T47D (cell line): ENCODE measurements at regions not wholly inside any gene's neighbourhood (a gene's known extent, or its start where the extent isn't known, plus 50 kb on each side); places are given as distances from the start of the nearest gene placed in this dataset.
A peak's percentile ranks its signal among the peaks of the same experiment; 100 is the strongest.
"Not testable (repeated sequence)": the region's sequence is repeated elsewhere in the genome, so short reads cannot be mapped to it uniquely, and the experiment has no call there.

ENCODE experiments used
- DNase-seq, 2 experiments: peaks; one replicate each; pipeline versions ENCODE4 v3.0.0 to v3.0.0-alpha.2; 2011 to 2012; ENCODE audit warnings: low read depth in 1 of 2, low spot score in 1 of 2
- JUND ChIP-seq: IDR thresholded peaks from 2 replicates; pipeline ENCODE4 v1.6.1; 2012; ENCODE audit warnings: low read depth
- in situ Hi-C: cut with HindIII; loops from 2 replicates; pipeline ENCODE4 v1.10.0; 2016; ENCODE audit warnings: low sequenced_read_pairs, low pct_unique_long_range_greater_than_20kb

DNA sequence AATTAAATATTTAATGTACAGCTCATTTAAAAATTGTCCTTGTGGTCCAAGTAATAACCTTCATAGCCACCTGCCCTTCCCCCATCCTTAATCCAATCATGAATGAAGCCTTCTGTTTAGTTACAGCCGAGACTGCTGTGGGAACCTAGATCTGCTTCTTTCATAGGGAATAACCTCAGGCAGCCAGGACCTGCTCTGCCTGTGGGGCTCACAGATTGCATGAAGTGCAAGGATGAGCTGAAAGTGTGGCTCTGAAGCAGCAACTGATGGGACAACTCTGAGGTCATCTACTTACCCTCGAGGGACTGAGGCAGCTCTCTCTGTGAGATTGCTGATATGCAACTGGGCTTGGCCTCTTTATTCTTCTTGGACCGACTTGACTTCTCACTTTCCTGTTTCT, 169.8 kb downstream of the POTEB3 start:
- in situ Hi-C loops = no loop called here
- TF ChIP-seq JUND = no peak
- DNase-seq = no peak

DNA sequence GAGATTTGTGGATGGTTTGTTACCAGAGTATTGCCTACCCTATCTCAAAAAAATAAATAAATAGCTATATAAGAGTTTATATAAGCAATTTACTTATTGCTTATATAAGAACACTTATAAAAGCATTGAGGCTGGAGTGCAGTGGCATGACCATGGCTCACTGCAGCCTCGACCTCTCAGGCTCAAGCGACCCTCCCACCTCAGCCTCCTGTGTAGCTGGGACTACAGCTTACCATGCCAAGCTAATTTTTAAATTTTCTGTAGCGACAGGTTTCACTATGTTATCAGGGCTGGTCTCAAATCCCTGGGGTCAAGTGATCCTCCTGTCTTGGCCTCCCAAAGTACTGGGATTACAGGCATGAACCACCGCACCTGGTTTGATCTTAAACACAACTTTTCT, 170.6 kb downstream of the POTEB3 start:
- DNase-seq, in situ Hi-C loops: not testable (repeated sequence)

DNA sequence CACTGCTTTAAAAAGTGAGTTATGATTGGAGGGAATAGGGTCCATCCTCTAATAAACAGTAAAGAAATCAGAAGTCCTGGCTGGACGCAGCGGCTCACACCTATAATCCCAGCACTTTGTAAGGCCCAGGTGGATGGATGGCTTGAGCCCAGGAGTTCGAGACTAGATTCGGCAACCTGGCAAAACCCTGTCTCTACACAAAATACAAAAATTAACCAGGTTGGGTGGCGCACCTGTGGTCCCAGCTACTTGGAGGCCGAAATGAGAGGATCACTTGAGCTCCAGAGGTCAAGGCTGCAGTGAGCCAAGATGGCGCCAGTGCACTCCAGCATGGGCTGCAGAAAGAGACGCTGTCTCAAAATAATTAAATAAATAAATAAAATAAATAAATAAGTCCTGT, 171.2 kb downstream of the POTEB3 start:
- in situ Hi-C loops = no loop called here

DNA sequence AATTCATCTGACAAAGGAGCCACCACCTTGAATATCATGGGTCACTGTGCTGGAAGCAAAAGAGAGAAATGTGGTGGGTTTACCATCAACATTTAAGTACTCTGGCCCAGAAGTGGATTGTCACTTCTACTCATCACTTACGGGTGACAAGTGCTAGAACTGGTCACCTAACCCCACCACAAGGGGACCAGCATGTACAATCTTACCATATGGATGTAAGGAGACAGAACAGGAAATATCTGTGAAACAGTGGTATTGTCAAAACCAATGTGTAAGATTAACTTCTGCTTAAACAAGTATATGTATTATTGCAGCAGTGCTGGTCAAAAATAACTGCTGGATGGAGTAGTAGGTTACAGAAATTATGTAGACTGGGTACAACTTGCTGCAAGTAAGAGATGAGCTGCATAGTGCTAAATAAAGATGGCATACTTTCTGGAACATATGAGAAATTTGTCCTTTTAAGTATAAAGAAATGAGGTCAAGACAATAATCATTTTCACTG, 171.8 kb downstream of the POTEB3 start:
- in situ Hi-C loops = no loop called here
- no peak for TF ChIP-seq JUND
- no peak for DNase-seq

More for the DNA sequence above, 171.2 kb downstream of the POTEB3 start:
- no peak for TF ChIP-seq JUND
- DNase-seq = no peak

DNA sequence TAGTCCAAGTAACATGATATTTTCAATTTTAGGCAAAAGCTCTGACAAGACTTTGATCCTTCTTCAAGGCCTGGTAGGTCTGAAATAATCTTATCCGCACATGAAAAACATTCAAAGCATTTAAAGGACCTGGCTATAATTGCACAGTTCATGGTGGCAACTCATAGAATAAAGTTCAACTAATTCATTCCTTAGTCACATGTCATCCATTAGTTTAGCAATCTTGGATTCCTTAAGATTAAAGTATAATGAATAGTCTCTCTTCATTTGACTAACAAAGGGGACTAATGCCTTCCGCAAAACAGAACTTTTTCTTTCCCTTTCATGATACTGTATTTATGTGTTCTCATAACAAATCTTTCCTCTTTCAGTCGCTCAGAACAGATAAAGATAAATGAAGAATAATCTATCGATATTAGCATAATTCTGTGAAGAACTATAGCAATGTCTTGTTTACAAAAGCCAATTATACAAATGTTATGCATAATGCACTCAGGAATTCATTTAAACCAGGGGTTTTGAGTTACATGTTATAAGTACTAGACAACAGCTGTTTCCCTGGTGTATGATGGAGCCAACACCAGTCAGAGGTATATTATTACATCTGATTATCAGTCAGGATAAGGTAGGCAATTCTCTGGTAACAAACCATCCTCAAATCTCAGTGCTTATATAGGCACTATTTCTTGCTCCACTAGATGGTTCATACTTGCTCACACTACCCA, 172.5 kb downstream of the POTEB3 start:
- in situ Hi-C loops = no loop called here
- TF ChIP-seq JUND = no peak
- DNase-seq = no peak

DNA sequence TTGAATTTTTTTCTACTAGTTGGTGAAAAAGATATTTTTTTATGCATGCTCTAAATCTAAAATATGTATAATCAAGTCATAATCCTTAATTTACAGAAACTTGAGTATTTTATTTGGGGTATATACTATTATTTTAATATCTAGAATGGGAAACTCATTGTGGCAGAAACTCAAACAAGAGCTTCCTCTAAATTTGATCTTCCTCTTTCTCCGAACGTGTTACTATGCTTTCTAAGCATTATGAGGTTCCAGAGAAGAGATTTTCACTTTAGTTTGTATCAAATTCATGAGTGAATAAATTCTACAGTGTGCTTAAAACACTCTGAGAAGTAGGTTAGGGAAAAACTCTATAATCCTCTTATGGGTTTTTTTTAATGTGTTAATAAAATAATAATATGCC, 173.1 kb downstream of the POTEB3 start:
- TF ChIP-seq JUND = no peak
- DNase-seq = no peak
- in situ Hi-C loops = no loop called here

DNA sequence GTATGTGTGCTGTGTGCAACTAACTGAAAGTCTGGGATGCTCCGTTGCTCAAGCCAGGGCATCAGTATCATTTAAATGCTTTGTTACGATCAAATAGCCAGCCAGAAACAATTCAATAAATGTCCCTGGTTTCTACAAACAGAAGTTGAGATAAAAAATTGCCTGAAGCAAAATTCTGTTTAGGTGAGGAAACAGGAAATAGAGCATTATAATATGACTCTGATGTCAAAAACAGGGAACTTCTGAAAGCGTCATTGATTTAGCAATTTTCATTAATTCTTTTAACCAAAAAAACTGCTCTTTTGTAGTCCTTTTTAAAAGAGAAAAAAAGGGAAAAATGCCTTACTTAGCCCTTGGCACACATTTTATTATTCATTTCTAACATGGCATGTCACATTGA, 174.7 kb downstream of the POTEB3 start:
- in situ Hi-C loops, DNase-seq: not testable (repeated sequence)

DNA sequence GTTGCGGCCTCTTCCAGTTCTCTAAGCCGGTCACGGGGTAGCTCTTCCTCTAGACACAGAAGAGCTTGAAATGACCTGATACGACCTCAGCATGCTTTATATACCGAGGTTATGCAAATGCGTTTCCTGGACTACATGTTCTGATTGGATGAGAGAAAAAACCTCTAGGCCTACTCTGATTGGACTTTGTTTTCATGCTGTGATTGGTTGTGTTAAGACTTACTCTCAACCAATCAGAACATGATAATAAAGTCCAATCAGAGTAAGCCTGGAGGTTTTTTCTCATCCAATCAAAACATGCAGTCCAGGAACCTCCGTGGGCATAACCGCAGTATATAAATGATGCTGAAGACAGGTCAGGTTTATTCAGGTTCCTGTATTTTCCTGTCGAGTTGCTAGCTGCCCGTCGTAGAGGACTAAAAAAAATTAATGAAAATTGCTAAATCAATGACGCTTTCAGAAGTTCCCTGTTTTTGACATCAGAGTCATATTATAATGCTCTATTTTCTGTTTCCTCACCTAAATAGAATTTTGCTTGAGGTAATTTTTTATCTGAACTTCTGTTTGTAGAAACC, 177.4 kb downstream of the POTEB3 start:
- in situ Hi-C loops = no loop called here

DNA sequence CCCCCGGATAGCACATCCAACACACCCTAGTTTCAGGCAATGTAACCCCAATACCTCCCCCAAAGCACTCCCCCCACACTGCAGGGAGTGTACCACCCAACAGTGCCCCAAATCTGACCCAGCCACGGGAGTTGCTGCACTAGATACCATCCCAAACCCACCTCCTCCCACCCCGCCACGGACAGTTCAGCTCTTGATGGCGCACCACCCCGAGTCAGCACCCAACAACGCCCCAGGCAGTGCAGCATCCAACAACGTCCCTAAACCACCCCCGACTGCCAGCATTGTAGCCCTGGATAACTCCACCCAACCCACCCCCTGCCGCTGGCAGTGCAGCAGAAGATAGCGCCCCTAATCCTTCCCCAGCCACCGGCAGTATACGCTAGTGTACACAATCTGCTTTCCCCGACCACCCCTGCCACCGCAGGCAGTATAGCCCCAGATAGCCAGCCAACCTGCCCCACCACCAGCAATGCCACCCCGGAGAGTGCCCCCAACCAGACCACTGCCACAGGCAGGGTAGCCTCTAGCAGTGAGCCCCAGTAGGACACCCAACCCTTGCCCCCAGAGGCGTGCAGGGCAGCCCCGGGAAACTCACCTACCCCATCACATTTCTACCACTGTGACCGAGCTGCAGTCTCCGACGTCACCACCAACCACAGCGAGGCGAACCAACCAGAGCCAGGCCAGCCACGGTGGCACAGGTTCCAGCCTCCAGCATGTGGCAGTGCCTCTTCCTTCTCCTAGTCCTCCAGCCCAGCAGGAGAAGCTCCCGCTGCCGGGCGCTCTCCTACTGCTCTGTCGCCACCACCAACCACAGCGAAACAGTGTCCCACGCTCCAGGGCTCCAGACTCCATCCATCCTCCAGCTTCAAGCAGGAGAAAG, 178.1 kb downstream of the POTEB3 start:
- in situ Hi-C loops = no loop called here
- DNase-seq = no peak

More for the DNA sequence above, 177.4 kb downstream of the POTEB3 start:
- peak in 1 of 2 experiments; percentile 30 for DNase-seq
- TF ChIP-seq JUND = no peak

DNA sequence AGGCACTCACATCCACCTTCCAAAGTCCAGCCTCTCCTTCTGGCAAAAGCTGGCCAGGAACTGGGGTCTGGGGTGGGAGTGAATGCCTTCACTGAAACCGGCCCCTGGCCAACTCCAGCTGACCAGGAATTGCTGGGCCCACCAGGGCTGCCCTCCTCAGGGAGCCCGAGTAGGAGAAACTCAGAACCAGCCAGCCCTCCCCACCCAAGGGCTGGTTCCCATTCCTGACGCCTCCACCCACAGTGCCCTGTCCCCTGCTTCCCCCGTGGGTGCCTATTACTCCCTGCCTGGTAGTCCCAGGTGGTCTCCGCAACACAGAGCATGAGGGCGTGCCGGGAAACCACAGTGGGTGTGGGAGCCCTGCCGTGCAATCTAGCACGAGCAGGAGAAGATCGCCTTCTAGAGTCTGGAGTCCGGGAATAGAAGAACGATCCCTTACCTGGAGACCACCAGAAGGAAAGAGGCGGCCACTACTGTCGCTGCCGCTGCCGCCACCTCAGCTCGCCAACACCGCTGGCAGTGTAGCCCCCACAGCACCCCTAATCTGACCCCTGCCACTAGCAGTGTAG, 178.8 kb downstream of the POTEB3 start:
- no peak for TF ChIP-seq JUND
- in situ Hi-C loops = no loop called here
- no peak for DNase-seq

More for the DNA sequence above, 178.1 kb downstream of the POTEB3 start:
- TF ChIP-seq JUND = no peak

DNA sequence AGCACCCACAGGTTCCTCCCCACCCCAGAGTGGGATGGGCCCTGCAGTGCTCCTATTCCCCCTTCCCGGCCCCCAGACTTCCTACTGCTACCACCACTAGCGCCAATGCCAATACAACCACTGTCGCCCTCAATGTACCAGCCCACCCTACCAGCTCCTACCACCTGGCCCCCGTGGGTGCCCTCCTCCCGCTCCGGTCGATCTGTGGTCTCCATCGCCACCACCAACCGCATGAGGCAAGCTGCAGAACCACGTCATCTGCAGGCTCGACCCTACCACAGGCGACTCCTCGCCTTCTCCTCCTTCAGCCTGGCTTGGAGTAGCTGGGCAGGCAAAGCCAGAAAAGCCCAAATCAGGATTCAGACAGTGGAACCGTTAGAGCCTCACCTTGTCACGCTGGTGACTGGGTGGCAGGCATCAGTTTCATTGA, 179.3 kb downstream of the POTEB3 start:
- DNase-seq = no peak
- in situ Hi-C loops = no loop called here

DNA sequence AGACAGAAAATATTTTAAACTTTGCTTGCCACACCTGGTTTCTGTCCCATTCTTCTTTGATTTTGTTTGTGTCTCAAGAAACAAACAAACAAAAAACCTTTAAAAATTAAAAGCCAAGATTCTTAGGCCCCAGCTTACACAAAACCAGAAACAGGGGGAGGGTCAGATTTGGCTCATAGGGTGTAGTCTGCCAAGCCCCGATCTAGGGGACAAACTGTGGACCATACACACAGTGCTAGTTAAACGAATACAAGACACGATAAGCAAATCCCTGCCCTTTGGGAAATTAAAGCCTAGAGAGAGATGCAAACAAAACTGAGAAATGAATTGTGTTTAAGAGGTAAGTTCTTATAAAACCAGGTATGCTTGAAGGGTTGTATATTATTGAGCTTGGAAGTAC, 181.7 kb downstream of the POTEB3 start:
- in situ Hi-C loops, DNase-seq: not testable (repeated sequence)

More for the DNA sequence above, 179.3 kb downstream of the POTEB3 start:
- TF ChIP-seq JUND = no peak

DNA sequence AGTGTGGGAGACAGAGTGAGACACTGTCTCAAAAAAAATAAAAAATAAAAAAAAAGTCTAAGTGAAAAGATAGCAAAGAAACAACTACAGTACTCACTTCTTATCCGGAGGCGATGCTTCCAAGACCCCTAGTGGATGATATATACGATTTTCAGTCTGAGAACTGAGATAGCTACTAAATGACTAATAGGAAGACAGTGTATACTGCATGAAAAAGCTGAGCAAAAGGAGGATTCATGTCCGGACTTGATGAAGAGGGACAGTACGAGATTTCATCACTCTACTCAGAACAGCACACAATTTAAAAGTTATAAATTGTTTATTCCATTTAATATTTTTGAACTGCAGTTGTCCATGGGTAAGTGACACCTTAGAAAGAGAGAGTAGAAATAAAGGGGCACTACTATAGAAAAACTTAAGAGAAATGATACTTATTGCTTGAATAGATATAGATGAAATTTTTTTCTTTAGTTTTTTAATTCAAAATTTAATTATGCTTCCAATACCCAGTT, 190.7 kb downstream of the POTEB3 start:
- DNase-seq, in situ Hi-C loops: not testable (repeated sequence)
